Thyroid gland (tissue), 4 donors: ENCODE measurements at regions not wholly inside any gene's neighbourhood (a gene's known extent, or its start where the extent isn't known, plus 50 kb on each side); places are given as distances from the start of the nearest gene placed in this dataset.

Experiments
- DNase-seq, 2 donors: peaks; one replicate each; pipeline ENCODE4 v3.0.0-alpha.2; 2019
- H3K27ac ChIP-seq, 3 donors: fragments of 200-600 bp; sonication (generic); 1 replicate in 2 of 3; 2 replicates in 1 of 3; pipeline ENCODE4 v1.5.1; 2016 to 2019; ENCODE audit warnings: mild to moderate bottlenecking in 1 of 3, moderate library complexity in 1 of 3
- H3K27me3 ChIP-seq: fragments of 200-600 bp; sonication (generic); one replicate; pipeline ENCODE4 v1.5.1; 2019
- H3K36me3 ChIP-seq, 2 donors: fragments of 200-600 bp; sonication (generic); one replicate each; pipeline ENCODE4 v1.5.1; 2016 to 2019
- H3K4me1 ChIP-seq, 2 donors: fragments of 200-600 bp; sonication (generic); one replicate each; pipeline ENCODE4 v1.5.1; 2017 to 2019
- H3K4me3 ChIP-seq, 3 donors: fragments of 200-600 bp; sonication (generic); replicated peaks in 1 of 3; 1 replicate in 2 of 3; 2 replicates in 1 of 3; pipeline ENCODE4 v1.5.1; 2016; ENCODE audit warnings: mild to moderate bottlenecking in 1 of 3
- H3K9me3 ChIP-seq: fragments of 200-600 bp; sonication (generic); one replicate; pipeline ENCODE4 v1.5.1; 2017
- POLR2A ChIP-seq, 2 donors: fragments of 450-650 bp; IDR thresholded peaks; one replicate each; pipeline ENCODE4 v1.6.1; 2017; ENCODE audit warnings: antibody characterized with exemption in 2 of 2, mild to moderate bottlenecking in 2 of 2, moderate library complexity in 1 of 2
- WGBS, 2 donors: methylation state at CpG; one replicate each; pipeline ENCODE4 v1.1.5; 2017; 5-methylcytosine and 5-hydroxymethylcytosine counted together
- intact Hi-C: fragments of 100-400 bp; cut with DNase I; formaldehyde crosslinking; loops from one replicate; pipeline ENCODE4 v1.15.1; 2023
- TF ChIP-seq, protein P1 (sequence below), 6 experiments: fragments of 200-600 bp in 3 of 6; fragments of 450-650 bp in 3 of 6; sonication (generic) in 3 of 6; IDR thresholded peaks; one replicate each; pipeline ENCODE4 v1.5.1; 2016 to 2019; ENCODE audit warnings: antibody characterized with exemption in 6 of 6, mild to moderate bottlenecking in 2 of 6, inconsistent platforms in 1 of 6, moderate library complexity in 1 of 6

DNA sequence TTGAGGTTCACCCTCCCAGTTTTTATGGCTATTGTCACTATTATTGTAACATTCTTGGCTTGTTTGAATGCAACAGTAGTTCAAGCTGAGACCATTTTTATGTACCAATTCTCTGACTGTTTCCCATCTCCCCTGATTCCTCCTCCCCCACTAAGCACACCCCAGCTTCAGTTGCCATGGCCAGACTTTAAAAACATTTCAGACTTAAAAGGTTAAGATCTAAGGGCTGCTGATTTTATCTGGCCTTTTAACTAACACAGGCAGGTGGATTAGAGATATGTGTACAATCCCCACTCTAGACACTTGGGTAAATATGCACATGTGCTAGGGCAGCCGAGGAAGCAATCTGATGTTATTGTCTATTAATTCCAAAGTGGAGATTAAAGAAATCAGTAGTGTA, 386.3 kb upstream of the NR2F2 start:
- H3K9me3 ChIP-seq, result no peaks in the 10 kb centered on the region
- H3K27me3 ChIP-seq, result no peaks in the 10 kb centered on the region
- H3K36me3 ChIP-seq, result no peaks in the 10 kb centered on the region
- no peak for TF ChIP-seq POLR2A (IDR thresholded peaks at IDR 0.05)
- TF ChIP-seq, protein P1, sequence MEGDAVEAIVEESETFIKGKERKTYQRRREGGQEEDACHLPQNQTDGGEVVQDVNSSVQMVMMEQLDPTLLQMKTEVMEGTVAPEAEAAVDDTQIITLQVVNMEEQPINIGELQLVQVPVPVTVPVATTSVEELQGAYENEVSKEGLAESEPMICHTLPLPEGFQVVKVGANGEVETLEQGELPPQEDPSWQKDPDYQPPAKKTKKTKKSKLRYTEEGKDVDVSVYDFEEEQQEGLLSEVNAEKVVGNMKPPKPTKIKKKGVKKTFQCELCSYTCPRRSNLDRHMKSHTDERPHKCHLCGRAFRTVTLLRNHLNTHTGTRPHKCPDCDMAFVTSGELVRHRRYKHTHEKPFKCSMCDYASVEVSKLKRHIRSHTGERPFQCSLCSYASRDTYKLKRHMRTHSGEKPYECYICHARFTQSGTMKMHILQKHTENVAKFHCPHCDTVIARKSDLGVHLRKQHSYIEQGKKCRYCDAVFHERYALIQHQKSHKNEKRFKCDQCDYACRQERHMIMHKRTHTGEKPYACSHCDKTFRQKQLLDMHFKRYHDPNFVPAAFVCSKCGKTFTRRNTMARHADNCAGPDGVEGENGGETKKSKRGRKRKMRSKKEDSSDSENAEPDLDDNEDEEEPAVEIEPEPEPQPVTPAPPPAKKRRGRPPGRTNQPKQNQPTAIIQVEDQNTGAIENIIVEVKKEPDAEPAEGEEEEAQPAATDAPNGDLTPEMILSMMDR (IDR thresholded peaks at IDR 0.05), result no peak
- 32 to 41% methylated on average over 1 of the region's 1 CpG for WGBS, 2 donors
- no peak overlapping the region for H3K27ac ChIP-seq
- no peak overlapping the region for H3K4me3 ChIP-seq
- intact Hi-C loops, result no loop called here
- DNase-seq, result no peak
- H3K4me1 ChIP-seq, result no peaks in the 10 kb centered on the region

DNA sequence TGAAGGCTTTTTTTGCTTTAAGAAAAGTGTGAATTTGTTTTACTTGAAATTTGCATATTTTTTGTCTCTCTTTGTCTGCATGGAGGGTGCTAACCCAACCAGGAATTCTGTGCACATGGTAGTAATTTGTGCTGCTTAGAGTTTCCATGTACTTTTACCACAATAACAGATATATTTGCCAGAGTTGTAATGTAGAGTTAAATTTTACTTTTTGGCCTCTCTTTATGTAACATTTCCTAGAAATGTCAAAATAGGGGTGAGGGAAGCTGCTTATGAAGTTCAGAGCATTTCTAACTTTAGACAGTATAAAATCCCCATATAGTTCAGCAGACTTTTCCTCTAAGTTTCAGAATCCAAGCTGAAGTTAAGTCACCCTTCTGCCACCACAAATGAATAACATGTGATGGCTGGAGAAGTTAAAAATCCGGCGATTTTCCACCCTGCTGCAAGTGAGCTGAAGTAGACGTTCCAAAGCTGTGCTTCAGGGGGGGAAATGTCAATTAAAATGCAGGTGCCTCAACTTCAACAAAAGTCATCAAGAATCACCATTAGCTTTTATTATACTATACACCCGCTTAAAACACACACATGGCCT, 385.7 kb upstream of the NR2F2 start:
- Histone ChIP-seq H3K4me1 (no peaks in the 10 kb centered on the region), H3K4me3 (no peak overlapping the region), H3K36me3 (no peaks in the 10 kb centered on the region), H3K9me3 (no peaks in the 10 kb centered on the region), H3K27ac (no peak overlapping the region), H3K27me3 (no peaks in the 10 kb centered on the region)
- intact Hi-C loops, result no loop called here
- 54 to 61% methylated on average over 4 of the region's 4 CpGs for WGBS, 2 donors
- TF ChIP-seq, protein P1 (IDR thresholded peaks at IDR 0.05), result no peak
- no peak for TF ChIP-seq POLR2A (IDR thresholded peaks at IDR 0.05)
- no peak for DNase-seq

DNA sequence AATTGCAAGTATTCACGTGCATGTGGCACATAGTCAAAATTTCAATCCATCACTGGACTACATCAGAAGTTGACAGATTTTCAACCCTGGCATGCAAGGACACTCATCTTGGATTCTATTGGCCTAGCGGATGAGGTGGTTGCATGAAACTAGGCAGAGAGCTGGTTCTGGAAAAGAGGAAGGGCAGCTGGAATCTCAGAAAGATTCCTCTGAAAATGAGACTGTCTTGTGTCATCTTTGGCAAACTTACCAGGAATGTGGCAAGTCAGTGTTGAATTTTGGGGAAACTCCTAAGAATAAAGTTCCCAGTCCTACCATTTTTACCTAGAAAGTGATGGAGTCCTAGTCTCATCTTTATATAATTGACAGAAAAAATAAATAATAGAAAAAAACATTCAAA, 384.3 kb upstream of the NR2F2 start:
- H3K4me1 ChIP-seq, result no peaks in the 10 kb centered on the region
- 92 to 96% methylated on average over 2 of the region's 2 CpGs for WGBS, 2 donors
- H3K27me3 ChIP-seq, result no peaks in the 10 kb centered on the region
- H3K36me3 ChIP-seq, result no peaks in the 10 kb centered on the region
- TF ChIP-seq POLR2A (IDR thresholded peaks at IDR 0.05), result no peak
- TF ChIP-seq, protein P1 (IDR thresholded peaks at IDR 0.05), result no peak
- H3K4me3 ChIP-seq, result no peak overlapping the region
- intact Hi-C loops, result no loop called here
- no peak overlapping the region for H3K27ac ChIP-seq
- H3K9me3 ChIP-seq, result no peaks in the 10 kb centered on the region
- DNase-seq, result no peak

DNA sequence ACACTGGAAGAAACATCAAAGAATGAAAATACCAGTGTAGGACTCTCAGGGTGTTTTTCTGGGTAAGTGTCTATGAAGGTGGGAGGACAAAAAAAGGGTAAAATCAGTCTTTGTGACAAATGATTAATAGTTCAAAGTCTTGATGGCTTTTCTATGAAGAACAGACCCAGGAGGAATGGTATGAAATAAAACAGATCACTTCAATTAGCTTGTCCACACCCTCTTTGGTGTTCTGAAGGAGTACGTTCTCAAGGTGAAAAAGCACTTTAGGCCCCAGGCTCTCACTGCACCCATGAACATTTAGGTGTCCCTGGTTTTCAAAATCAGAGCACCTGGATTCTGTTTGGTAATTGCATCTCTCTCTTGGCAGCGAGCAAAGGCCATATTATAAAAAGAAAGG, 383.6 kb upstream of the NR2F2 start:
- Histone ChIP-seq H3K4me1 (no peaks in the 10 kb centered on the region), H3K9me3 (no peaks in the 10 kb centered on the region), H3K36me3 (no peaks in the 10 kb centered on the region), H3K27ac (no peak overlapping the region), H3K4me3 (no peak overlapping the region), H3K27me3 (no peaks in the 10 kb centered on the region)
- 88 to 94% methylated on average over 2 of the region's 2 CpGs for WGBS, 2 donors
- intact Hi-C loops, result no loop called here
- no peak for DNase-seq
- TF ChIP-seq, protein P1 (IDR thresholded peaks at IDR 0.05), result no peak
- TF ChIP-seq POLR2A (IDR thresholded peaks at IDR 0.05), result no peak

DNA sequence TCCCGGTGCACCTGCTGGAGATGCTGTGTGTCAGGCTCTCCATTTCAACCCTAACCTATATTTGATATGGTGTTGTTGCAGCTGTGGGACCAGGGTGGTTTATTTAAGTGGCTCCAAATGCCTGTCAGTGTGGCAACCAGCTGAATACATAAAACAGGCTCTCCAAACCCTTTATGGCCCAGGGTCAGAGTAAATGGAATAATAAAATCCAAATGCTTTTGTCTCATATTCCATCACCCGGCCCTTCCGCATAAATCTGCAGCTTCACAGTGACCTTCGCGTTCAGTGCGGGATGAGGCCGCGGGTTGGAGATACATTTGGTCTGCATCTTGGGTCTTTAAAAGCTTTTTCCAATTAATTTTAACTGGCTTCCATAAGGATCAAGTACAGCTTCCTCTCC, 382.1 kb upstream of the NR2F2 start:
- no peaks in the 10 kb centered on the region for H3K36me3 ChIP-seq

More for the DNA sequence above, 382.1 kb upstream of the NR2F2 start:
- no peaks in the 10 kb centered on the region for H3K4me1 ChIP-seq
- H3K27ac ChIP-seq, result no peak overlapping the region
- no peaks in the 10 kb centered on the region for H3K9me3 ChIP-seq
- TF ChIP-seq POLR2A (IDR thresholded peaks at IDR 0.05), result no peak
- TF ChIP-seq, protein P1 (IDR thresholded peaks at IDR 0.05), result no peak
- no peak for DNase-seq
- 93 to 95% methylated on average over 8 of the region's 8 CpGs for WGBS, 2 donors
- H3K4me3 ChIP-seq, result no peak overlapping the region
- intact Hi-C loops, result no loop called here
- H3K27me3 ChIP-seq, result no peaks in the 10 kb centered on the region
